Peyer's patch (tissue), 4 donors: ENCODE measurements at regions not wholly inside any gene's neighbourhood (a gene's known extent, or its start where the extent isn't known, plus 50 kb on each side); places are given as distances from the start of the nearest gene placed in this dataset.

ENCODE experiments used
- DNase-seq, 3 donors: peaks; one replicate each; pipeline ENCODE4 v3.0.0-alpha.2; 2017 to 2019
- H3K27ac ChIP-seq, 4 donors: fragments of 200-600 bp; sonication (generic); one replicate each; pipeline ENCODE4 v1.5.1; 2016 to 2019
- H3K27me3 ChIP-seq, 2 donors: fragments of 200-600 bp; sonication (generic); one replicate each; pipeline ENCODE4 v1.5.1; 2019
- H3K36me3 ChIP-seq, 3 donors: fragments of 200-600 bp; sonication (generic); one replicate each; pipeline ENCODE4 v1.5.1; 2016 to 2019
- H3K4me1 ChIP-seq, 4 donors: fragments of 200-600 bp; sonication (generic); one replicate each; pipeline ENCODE4 v1.5.1; 2016 to 2019
- H3K4me3 ChIP-seq, 4 donors: fragments of 200-600 bp; sonication (generic); 1 replicate in 3 of 4; 2 replicates in 1 of 4; pipeline ENCODE4 v1.5.1; 2016 to 2019; ENCODE audit warnings: mild to moderate bottlenecking in 1 of 4
- H3K9me3 ChIP-seq, 4 donors: fragments of 200-600 bp; sonication (generic); one replicate each; pipeline ENCODE4 v1.5.1; 2016 to 2019; ENCODE audit warnings: mild to moderate bottlenecking in 1 of 4
- POLR2A ChIP-seq, 2 donors: fragments of 450-650 bp; IDR thresholded peaks; one replicate each; pipeline ENCODE4 v1.5.1; 2017; ENCODE audit warnings: antibody characterized with exemption in 2 of 2, mild to moderate bottlenecking in 2 of 2, moderate library complexity in 2 of 2
- TF ChIP-seq, protein P1 (sequence below), 6 experiments: fragments of 450-650 bp in 4 of 6; fragments of 200-600 bp in 2 of 6; sonication (generic) in 1 of 6; IDR thresholded peaks; one replicate each; pipeline ENCODE4 v1.5.1; 2017 to 2019; ENCODE audit warnings: antibody characterized with exemption in 6 of 6, mild to moderate bottlenecking in 3 of 6, moderate library complexity in 1 of 6

DNA sequence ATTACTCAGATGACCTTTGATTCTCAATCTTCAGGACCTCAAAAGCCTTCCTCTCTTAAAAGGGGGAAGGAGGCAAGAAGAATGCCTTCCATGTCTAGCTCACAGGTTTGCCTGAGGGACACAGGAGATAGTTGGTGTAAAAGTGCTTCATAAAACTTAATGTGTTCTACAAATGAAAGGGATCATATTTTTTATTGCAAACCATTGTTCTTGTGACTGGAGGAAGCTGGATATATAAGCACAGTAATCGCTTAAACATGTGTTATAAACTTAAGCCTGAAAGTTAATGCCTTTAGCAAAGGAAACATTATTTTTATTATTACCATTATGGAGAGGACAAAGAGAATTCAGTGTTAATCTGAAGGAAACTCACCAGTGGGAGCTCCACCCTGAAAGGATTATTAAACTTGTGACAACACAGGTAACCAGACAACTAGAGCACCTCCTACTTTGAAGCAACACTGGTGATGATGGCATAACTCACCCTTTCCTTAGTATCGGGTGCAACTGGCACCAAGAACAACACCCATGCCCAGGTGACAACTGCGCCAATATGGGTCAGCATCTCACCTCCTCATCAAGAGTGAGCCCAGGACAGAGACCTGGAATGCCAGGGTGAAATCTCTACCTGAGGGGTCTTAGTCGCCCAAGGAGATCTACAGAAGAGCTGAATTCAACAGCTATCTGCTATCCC lies 288.7 kb upstream of the PRDM1 start:
- no peak for TF ChIP-seq POLR2A (IDR thresholded peaks at IDR 0.05)
- TF ChIP-seq, protein P1, sequence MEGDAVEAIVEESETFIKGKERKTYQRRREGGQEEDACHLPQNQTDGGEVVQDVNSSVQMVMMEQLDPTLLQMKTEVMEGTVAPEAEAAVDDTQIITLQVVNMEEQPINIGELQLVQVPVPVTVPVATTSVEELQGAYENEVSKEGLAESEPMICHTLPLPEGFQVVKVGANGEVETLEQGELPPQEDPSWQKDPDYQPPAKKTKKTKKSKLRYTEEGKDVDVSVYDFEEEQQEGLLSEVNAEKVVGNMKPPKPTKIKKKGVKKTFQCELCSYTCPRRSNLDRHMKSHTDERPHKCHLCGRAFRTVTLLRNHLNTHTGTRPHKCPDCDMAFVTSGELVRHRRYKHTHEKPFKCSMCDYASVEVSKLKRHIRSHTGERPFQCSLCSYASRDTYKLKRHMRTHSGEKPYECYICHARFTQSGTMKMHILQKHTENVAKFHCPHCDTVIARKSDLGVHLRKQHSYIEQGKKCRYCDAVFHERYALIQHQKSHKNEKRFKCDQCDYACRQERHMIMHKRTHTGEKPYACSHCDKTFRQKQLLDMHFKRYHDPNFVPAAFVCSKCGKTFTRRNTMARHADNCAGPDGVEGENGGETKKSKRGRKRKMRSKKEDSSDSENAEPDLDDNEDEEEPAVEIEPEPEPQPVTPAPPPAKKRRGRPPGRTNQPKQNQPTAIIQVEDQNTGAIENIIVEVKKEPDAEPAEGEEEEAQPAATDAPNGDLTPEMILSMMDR (IDR thresholded peaks at IDR 0.05): no peak
- no peaks in the 10 kb centered on the region for H3K27me3 ChIP-seq
- H3K36me3 ChIP-seq: no peaks in the 10 kb centered on the region
- DNase-seq: no peak
- peaks cover 0 to 15% (median 0%) of the 10 kb centered on the region in 4 donors for H3K4me1 ChIP-seq
- H3K4me3 ChIP-seq: no peak overlapping the region
- peak overlapping the region in 3 of 4 donors; percentile 20 to 48 (median 20) for H3K27ac ChIP-seq
- H3K9me3 ChIP-seq: no peaks in the 10 kb centered on the region

DNA sequence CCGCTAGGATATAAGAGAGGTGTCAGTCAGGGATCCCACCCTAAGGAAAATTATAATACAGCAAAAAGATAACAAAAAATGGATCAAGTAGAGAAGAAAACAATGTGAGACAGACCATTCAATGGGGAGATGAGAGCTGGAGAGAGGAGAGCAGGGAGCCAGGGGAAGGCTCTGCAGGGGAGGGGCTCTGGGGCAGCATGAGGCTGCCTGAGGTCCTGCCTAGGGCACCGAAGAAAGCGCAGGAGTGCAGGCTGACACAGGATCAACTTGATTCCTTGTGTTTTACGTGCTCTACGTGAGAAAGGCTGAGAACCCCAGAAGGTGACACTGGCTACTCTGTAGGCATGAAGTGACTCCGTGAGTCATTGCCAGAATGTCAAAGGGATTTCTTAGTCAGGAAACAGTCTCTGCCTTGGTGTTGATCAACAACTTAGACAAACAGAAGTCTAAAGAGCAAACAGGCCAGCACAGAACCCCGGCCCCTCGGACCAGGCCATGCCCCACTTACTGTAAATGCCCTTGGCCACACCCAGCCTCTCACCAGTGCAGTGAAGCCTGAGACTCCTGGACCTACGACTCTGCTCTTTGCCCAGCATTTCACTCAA lies 290.1 kb upstream of the PRDM1 start:
- no peak for TF ChIP-seq POLR2A (IDR thresholded peaks at IDR 0.05)
- TF ChIP-seq, protein P1 (IDR thresholded peaks at IDR 0.05): no peak
- Histone ChIP-seq H3K36me3 (no peaks in the 10 kb centered on the region), H3K4me3 (no peak overlapping the region), H3K27ac (peak overlapping the region in 2 of 4 donors; percentile 11 to 22), H3K4me1 (peaks cover 0 to 15% (median 0%) of the 10 kb centered on the region in 4 donors), H3K9me3 (no peaks in the 10 kb centered on the region), H3K27me3 (no peaks in the 10 kb centered on the region)
- peak in 1 of 3 donors; percentile 62 for DNase-seq

DNA sequence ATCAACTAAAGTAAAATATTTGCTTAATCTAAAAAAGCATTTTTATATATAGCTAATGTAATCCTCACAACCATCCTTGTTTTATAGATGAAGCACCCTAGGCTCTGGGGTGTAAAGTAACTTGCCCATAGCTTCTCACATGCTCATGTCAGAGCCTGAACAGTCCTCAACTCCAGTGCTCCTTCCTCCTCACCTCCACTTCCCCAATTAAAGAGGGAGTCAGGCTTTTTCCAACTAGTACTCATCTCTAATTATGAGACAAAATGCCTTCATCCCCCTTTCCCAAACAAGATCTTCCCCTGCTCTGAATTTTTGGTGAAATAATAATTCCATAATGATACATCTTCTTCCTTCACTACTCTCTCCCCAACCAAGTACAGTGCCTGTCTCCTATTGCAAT lies 290.8 kb upstream of the PRDM1 start:
- no peaks in the 10 kb centered on the region for H3K9me3 ChIP-seq
- no peak overlapping the region for H3K4me3 ChIP-seq
- H3K27me3 ChIP-seq: no peaks in the 10 kb centered on the region
- TF ChIP-seq, protein P1 (IDR thresholded peaks at IDR 0.05): no peak
- TF ChIP-seq POLR2A (IDR thresholded peaks at IDR 0.05): no peak
- H3K4me1 ChIP-seq: peaks cover 0 to 15% (median 0%) of the 10 kb centered on the region in 4 donors
- H3K36me3 ChIP-seq: no peaks in the 10 kb centered on the region
- H3K27ac ChIP-seq: no peak overlapping the region
- no peak for DNase-seq

DNA sequence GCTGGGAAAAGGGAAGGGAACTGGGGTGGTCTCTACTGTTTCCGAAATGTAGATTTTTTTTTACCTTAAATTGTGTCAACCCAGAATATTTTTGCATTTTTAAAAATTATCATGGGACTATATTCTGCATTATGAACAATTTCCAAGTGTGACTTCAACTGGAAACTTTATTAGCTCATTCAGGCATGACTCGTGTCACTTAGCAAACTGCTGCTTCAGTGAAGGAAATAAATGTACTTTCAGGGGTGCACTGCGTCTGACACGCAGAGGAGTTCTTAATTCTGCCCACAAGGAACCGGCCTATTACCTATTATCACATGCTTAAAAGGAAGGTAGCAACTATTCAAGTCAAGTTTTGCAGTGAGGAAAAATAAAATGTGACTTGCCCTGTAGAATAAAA lies 291.3 kb upstream of the PRDM1 start:
- Histone ChIP-seq H3K36me3 (no peaks in the 10 kb centered on the region), H3K9me3 (no peaks in the 10 kb centered on the region), H3K4me3 (no peak overlapping the region), H3K27me3 (no peaks in the 10 kb centered on the region), H3K27ac (no peak overlapping the region), H3K4me1 (peaks cover 0 to 15% (median 0%) of the 10 kb centered on the region in 4 donors)
- no peak for DNase-seq
- no peak for TF ChIP-seq POLR2A (IDR thresholded peaks at IDR 0.05)
- TF ChIP-seq, protein P1 (IDR thresholded peaks at IDR 0.05): no peak

DNA sequence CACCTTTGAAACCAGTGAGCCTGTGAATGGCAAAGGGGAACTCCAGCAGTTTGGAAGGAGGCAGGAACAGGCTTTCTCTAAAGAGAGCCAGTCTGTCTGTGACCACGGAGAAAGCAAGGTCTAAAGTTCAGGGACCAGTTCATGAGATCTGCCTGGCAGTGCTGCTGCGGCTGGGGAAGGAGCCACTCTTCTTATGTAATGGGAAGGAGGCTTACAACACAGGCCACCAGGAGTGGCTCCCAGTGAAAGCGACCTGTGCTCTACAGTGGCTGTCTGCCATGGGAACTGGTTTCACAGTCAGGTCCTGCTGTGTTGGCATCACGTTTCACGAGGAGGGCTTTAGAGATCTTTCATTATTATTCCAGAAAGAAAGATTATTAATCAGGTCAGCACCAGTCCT lies 291.9 kb upstream of the PRDM1 start:
- Histone ChIP-seq H3K9me3 (no peaks in the 10 kb centered on the region), H3K27ac (peak overlapping the region in 2 of 4 donors; percentile 31 to 50), H3K27me3 (no peaks in the 10 kb centered on the region), H3K4me3 (no peak overlapping the region), H3K4me1 (peaks cover 0 to 15% (median 0%) of the 10 kb centered on the region in 4 donors), H3K36me3 (no peaks in the 10 kb centered on the region)
- peak in 2 of 3 donors; percentile 61 to 86 for DNase-seq
- TF ChIP-seq, protein P1 (IDR thresholded peaks at IDR 0.05): peak in 1 of 6 experiments; percentile 14
- TF ChIP-seq POLR2A (IDR thresholded peaks at IDR 0.05): no peak
